SU-DHL-6 (cell line): ENCODE measurements at regions not wholly inside any gene's neighbourhood (a gene's known extent, or its start where the extent isn't known, plus 50 kb on each side); places are given as distances from the start of the nearest gene placed in this dataset.

ENCODE experiments used
- H2AFZ ChIP-seq: fragments of 200-600 bp; sonication (generic); 2 replicates; pipeline ENCODE4 v1.6.1; 2014; ENCODE audit warnings: low read depth, mild to moderate bottlenecking, moderate library complexity, mixed read lengths, antibody characterized with exemption, low read length; ENCODE audit not compliant: severe bottlenecking
- H3F3A ChIP-seq: fragments of 200-600 bp; shearing (Covaris generic); 2 replicates; pipeline ENCODE4 v1.6.0; 2016; ENCODE audit warnings: antibody characterized with exemption, mild to moderate bottlenecking; ENCODE audit not compliant: insufficient read depth
- H3K27ac ChIP-seq: fragments of 200-600 bp; sonication (generic); 2 replicates; pipeline ENCODE4 v1.5.1; 2016; ENCODE audit warnings: low read depth, mild to moderate bottlenecking, low read length, moderate library complexity, mixed read lengths
- H3K27me3 ChIP-seq: fragments of 200-600 bp; sonication (generic), shearing (Covaris generic); 2 replicates; pipeline ENCODE4 v1.6.0; 2014; ENCODE audit warnings: mild to moderate bottlenecking, low read length
- H3K36me3 ChIP-seq: fragments of 200-600 bp; sonication (generic); 2 replicates; pipeline ENCODE4 v1.6.1; 2014; ENCODE audit warnings: mild to moderate bottlenecking, low read length, mixed read lengths
- H3K4me2 ChIP-seq: fragments of 300-600, 200-600 bp; shearing (Covaris generic), sonication (generic); 2 replicates; pipeline ENCODE4 v1.6.0; 2014; ENCODE audit warnings: low read length, low read depth, mild to moderate bottlenecking; ENCODE audit not compliant: poor library complexity, severe bottlenecking
- H3K4me3 ChIP-seq: fragments of 200-600 bp; sonication (generic); 2 replicates; pipeline ENCODE4 v1.5.1; 2014; ENCODE audit warnings: antibody characterized with exemption, low read length, mild to moderate bottlenecking, mixed read lengths; ENCODE audit not compliant: insufficient read depth, poor library complexity, severe bottlenecking
- H3K79me2 ChIP-seq: fragments of 200-600 bp; sonication (generic); 2 replicates; pipeline ENCODE4 v1.6.1; 2014; ENCODE audit warnings: mild to moderate bottlenecking, low read length, moderate library complexity; ENCODE audit not compliant: insufficient read depth
- H3K9ac ChIP-seq: fragments of 200-600 bp; sonication (generic); 2 replicates; pipeline ENCODE4 v1.7.0; 2014; ENCODE audit warnings: mild to moderate bottlenecking, low read length
- H3K9me2 ChIP-seq: fragments of 200-600 bp; sonication (generic); replicated peaks from 2 replicates; pipeline ENCODE4 v1.6.1; 2014; ENCODE audit warnings: low read length; ENCODE audit not compliant: insufficient read depth
- H3K9me3 ChIP-seq: fragments of 200-600 bp; sonication (generic); 2 replicates; pipeline ENCODE4 v1.6.1; 2014; ENCODE audit warnings: low read length, mixed read lengths; ENCODE audit not compliant: insufficient read depth
- H4K20me1 ChIP-seq: fragments of 200-600 bp; sonication (generic); 2 replicates; pipeline ENCODE4 v1.6.1; 2014; ENCODE audit warnings: low read depth, mild to moderate bottlenecking, antibody characterized with exemption, low read length, moderate library complexity, mixed read lengths
- CTCF ChIP-seq: fragments of 200-600 bp; sonication (generic); IDR thresholded peaks from one replicate; pipeline ENCODE4 v1.5.1; 2017; ENCODE audit warnings: antibody characterized with exemption, mild to moderate bottlenecking, low read length, moderate library complexity; ENCODE audit not compliant: insufficient read depth, poor library complexity, severe bottlenecking
- EZH2phosphoT487 ChIP-seq: fragments of 200-600 bp; sonication (generic), shearing (Covaris generic); conservative IDR thresholded peaks from 2 replicates; pipeline ENCODE4 v1.6.1; 2018; ENCODE audit warnings: mild to moderate bottlenecking, antibody characterized with exemption, low read length, moderate library complexity, mixed read lengths

- Histone ChIP-seq H3K9me3 (no peaks in the 10 kb centered on the region), H3K27me3 (no peaks in the 10 kb centered on the region), H3F3A (no peaks in the 10 kb centered on the region), H4K20me1 (no peaks in the 10 kb centered on the region), H3K9ac (no peak overlapping the region), H3K27ac (no peak overlapping the region), H2AFZ (no peak overlapping the region), H3K4me3 (no peak overlapping the region), H3K36me3 (no peaks in the 10 kb centered on the region), H3K79me2 (no peaks in the 10 kb centered on the region), H3K4me2 (no peak overlapping the region), H3K9me2 (no peaks in the 10 kb centered on the region)
- no peak for TF ChIP-seq EZH2phosphoT487
- no peak for TF ChIP-seq CTCF
Observed at GRCh38 chr5:147957901-147958300, 51.6 kb upstream of the C5orf46 start.

GRCh38 chr5:147956842-147957223 lies 50.5 kb upstream of the C5orf46 start:
- no peaks in the 10 kb centered on the region for H3F3A ChIP-seq
- H3K36me3 ChIP-seq, result no peaks in the 10 kb centered on the region
- H3K27ac ChIP-seq, result no peak overlapping the region
- no peak overlapping the region for H3K9ac ChIP-seq
- no peaks in the 10 kb centered on the region for H3K9me2 ChIP-seq
- no peak overlapping the region for H3K4me3 ChIP-seq
- H3K4me2 ChIP-seq, result no peak overlapping the region
- no peaks in the 10 kb centered on the region for H3K27me3 ChIP-seq
- H3K79me2 ChIP-seq, result no peaks in the 10 kb centered on the region
- TF ChIP-seq CTCF, result no peak
- no peak for TF ChIP-seq EZH2phosphoT487
- no peak overlapping the region for H2AFZ ChIP-seq
- no peaks in the 10 kb centered on the region for H4K20me1 ChIP-seq
- H3K9me3 ChIP-seq, result no peaks in the 10 kb centered on the region

GRCh38 chr5:147956064-147956841 lies 49.9 kb upstream of the C5orf46 start:
- H3F3A ChIP-seq, result no peaks in the 10 kb centered on the region
- no peaks in the 10 kb centered on the region for H3K9me2 ChIP-seq
- no peaks in the 10 kb centered on the region for H3K36me3 ChIP-seq
- H3K4me2 ChIP-seq, result no peak overlapping the region
- H3K27me3 ChIP-seq, result no peaks in the 10 kb centered on the region
- H3K9me3 ChIP-seq, result no peaks in the 10 kb centered on the region
- H3K4me3 ChIP-seq, result no peak overlapping the region
- H4K20me1 ChIP-seq, result no peaks in the 10 kb centered on the region
- TF ChIP-seq EZH2phosphoT487 (no peak), CTCF (no peak)
- no peak overlapping the region for H3K9ac ChIP-seq
- H3K79me2 ChIP-seq, result no peaks in the 10 kb centered on the region
- no peak overlapping the region for H2AFZ ChIP-seq
- no peak overlapping the region for H3K27ac ChIP-seq
